ENCODE measurements at regions not wholly inside any gene's neighbourhood (a gene's known extent, or its start where the extent isn't known, plus 50 kb on each side); places are given as distances from the start of the nearest gene placed in this dataset.

- H3K36me3 ChIP-seq (ENCODE audit: insufficient read depth, low read length), result no peaks in the 10 kb centered on the region
- H4K20me1 ChIP-seq (ENCODE audit: insufficient read depth, low read length), result no peaks in the 10 kb centered on the region
- H2AFZ ChIP-seq (ENCODE audit: low read depth, low read length), result no peak overlapping the region
- H3K4me2 ChIP-seq (ENCODE audit: insufficient read depth, low read length), result no peak overlapping the region
- ATAC-seq (ENCODE audit: insufficient read depth, low read depth) (no peak), DNase-seq (no peak)
- no peaks in the 10 kb centered on the region for H3K79me2 ChIP-seq (ENCODE audit: insufficient read depth, low read length)
- no peaks in the 10 kb centered on the region for H3K9me3 ChIP-seq (ENCODE audit: insufficient read depth, low read length, severe bottlenecking)
- TF ChIP-seq CTCF (IDR thresholded peaks at IDR 0.05; ENCODE audit: borderline replicate concordance, extremely low read depth, low read length, poor library complexity, severe bottlenecking) (no peak), EZH2 (IDR thresholded peaks at IDR 0.05; ENCODE audit: borderline replicate concordance, low read depth, low read length, severe bottlenecking) (no peak)
- H3K9ac ChIP-seq (ENCODE audit: low read depth, low read length), result no peak overlapping the region
- H3K27me3 ChIP-seq (ENCODE audit: insufficient read depth, low read length, poor library complexity), result no peaks in the 10 kb centered on the region
- H3K4me1 ChIP-seq (ENCODE audit: insufficient read depth, low read length), result no peaks in the 10 kb centered on the region
- H3K4me3 ChIP-seq (ENCODE audit: low read depth in 1 of 2, low read length in 2 of 2), result no peak overlapping the region
- H3K27ac ChIP-seq (ENCODE audit: low read length), result no peak overlapping the region
Observed at GRCh38 chr10:50946991-50947781, 61.8 kb upstream of the A1CF start.

- H3K4me2 ChIP-seq (ENCODE audit: insufficient read depth, low read length), result no peak overlapping the region
- no peak for ATAC-seq (ENCODE audit: insufficient read depth, low read depth)
- no peaks in the 10 kb centered on the region for H3K9me3 ChIP-seq (ENCODE audit: insufficient read depth, low read length, severe bottlenecking)
- no peaks in the 10 kb centered on the region for H3K27me3 ChIP-seq (ENCODE audit: insufficient read depth, low read length, poor library complexity)
- H3K4me3 ChIP-seq (ENCODE audit: low read depth in 1 of 2, low read length in 2 of 2), result no peak overlapping the region
- TF ChIP-seq EZH2 (IDR thresholded peaks at IDR 0.05; ENCODE audit: borderline replicate concordance, low read depth, low read length, severe bottlenecking), result no peak
- no peak for TF ChIP-seq CTCF (IDR thresholded peaks at IDR 0.05; ENCODE audit: borderline replicate concordance, extremely low read depth, low read length, poor library complexity, severe bottlenecking)
- no peak overlapping the region for H3K27ac ChIP-seq (ENCODE audit: low read length)
- no peaks in the 10 kb centered on the region for H3K79me2 ChIP-seq (ENCODE audit: insufficient read depth, low read length)
- no peak for DNase-seq
- H2AFZ ChIP-seq (ENCODE audit: low read depth, low read length), result no peak overlapping the region
- no peaks in the 10 kb centered on the region for H4K20me1 ChIP-seq (ENCODE audit: insufficient read depth, low read length)
- no peaks in the 10 kb centered on the region for H3K4me1 ChIP-seq (ENCODE audit: insufficient read depth, low read length)
- H3K9ac ChIP-seq (ENCODE audit: low read depth, low read length), result no peak overlapping the region
- H3K36me3 ChIP-seq (ENCODE audit: insufficient read depth, low read length), result no peaks in the 10 kb centered on the region
Observed at GRCh38 chr10:50951365-50951764, 65.9 kb upstream of the A1CF start.

- Histone ChIP-seq H3K79me2 (ENCODE audit: insufficient read depth, low read length) (no peaks in the 10 kb centered on the region), H3K27me3 (ENCODE audit: insufficient read depth, low read length, poor library complexity) (no peaks in the 10 kb centered on the region)
- ATAC-seq (ENCODE audit: insufficient read depth, low read depth), result no peak
Observed at GRCh38 chr10:50961297-50961696, 75.9 kb upstream of the A1CF start.

More at GRCh38 chr10:50961297-50961696, 75.9 kb upstream of the A1CF start:
- H3K36me3 ChIP-seq (ENCODE audit: insufficient read depth, low read length), result no peaks in the 10 kb centered on the region
- no peaks in the 10 kb centered on the region for H4K20me1 ChIP-seq (ENCODE audit: insufficient read depth, low read length)
- no peaks in the 10 kb centered on the region for H3K9me3 ChIP-seq (ENCODE audit: insufficient read depth, low read length, severe bottlenecking)
- H3K4me2 ChIP-seq (ENCODE audit: insufficient read depth, low read length), result no peak overlapping the region
- no peak overlapping the region for H3K9ac ChIP-seq (ENCODE audit: low read depth, low read length)
- no peak overlapping the region for H2AFZ ChIP-seq (ENCODE audit: low read depth, low read length)
- no peaks in the 10 kb centered on the region for H3K4me1 ChIP-seq (ENCODE audit: insufficient read depth, low read length)
- TF ChIP-seq CTCF (IDR thresholded peaks at IDR 0.05; ENCODE audit: borderline replicate concordance, extremely low read depth, low read length, poor library complexity, severe bottlenecking) (no peak), EZH2 (IDR thresholded peaks at IDR 0.05; ENCODE audit: borderline replicate concordance, low read depth, low read length, severe bottlenecking) (no peak)
- H3K27ac ChIP-seq (ENCODE audit: low read length), result no peak overlapping the region
- DNase-seq, result no peak
- H3K4me3 ChIP-seq (ENCODE audit: low read depth in 1 of 2, low read length in 2 of 2), result no peak overlapping the region
